Choroid plexus epithelial cell (primary cell): ENCODE measurements at regions not wholly inside any gene's neighbourhood (a gene's known extent, or its start where the extent isn't known, plus 50 kb on each side); places are given as distances from the start of the nearest gene placed in this dataset.

Experiments used
- DNase-seq: peaks from one replicate; pipeline ENCODE4 v3.0.0-alpha.2; 2010; ENCODE audit warnings: low read depth
- H3K4me3 ChIP-seq: 2 replicates; pipeline ENCODE4 v1.5.1; 2011; ENCODE audit warnings: low read depth, mild to moderate bottlenecking, control low read depth, low read length, moderate library complexity
- TF ChIP-seq, protein P1 (sequence below): conservative IDR thresholded peaks from 2 replicates; pipeline ENCODE4 v1.5.1; 2011; ENCODE audit warnings: low read depth, mild to moderate bottlenecking, control low read depth, inconsistent platforms, low read length, moderate library complexity

DNA sequence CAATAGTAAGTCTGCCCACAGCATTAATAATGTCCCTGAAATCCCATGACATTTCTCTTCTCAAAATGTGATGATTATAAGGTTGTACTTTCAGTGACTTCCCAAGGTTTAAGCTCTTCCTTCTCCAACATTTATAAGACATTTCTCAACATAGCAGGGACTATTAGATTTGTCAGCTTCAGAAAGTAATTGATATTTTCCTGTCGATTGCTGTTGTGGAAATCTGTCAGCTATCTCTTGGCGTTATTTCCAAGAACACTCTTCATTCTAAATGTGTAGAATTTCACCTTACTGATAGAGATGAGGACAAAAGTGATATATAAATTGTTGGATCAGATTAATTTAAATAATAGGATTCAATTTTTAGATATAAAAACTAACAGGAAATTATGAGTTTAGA lies 149.7 kb upstream of the IMPG1 start:
- no peak for DNase-seq
- TF ChIP-seq, protein P1, sequence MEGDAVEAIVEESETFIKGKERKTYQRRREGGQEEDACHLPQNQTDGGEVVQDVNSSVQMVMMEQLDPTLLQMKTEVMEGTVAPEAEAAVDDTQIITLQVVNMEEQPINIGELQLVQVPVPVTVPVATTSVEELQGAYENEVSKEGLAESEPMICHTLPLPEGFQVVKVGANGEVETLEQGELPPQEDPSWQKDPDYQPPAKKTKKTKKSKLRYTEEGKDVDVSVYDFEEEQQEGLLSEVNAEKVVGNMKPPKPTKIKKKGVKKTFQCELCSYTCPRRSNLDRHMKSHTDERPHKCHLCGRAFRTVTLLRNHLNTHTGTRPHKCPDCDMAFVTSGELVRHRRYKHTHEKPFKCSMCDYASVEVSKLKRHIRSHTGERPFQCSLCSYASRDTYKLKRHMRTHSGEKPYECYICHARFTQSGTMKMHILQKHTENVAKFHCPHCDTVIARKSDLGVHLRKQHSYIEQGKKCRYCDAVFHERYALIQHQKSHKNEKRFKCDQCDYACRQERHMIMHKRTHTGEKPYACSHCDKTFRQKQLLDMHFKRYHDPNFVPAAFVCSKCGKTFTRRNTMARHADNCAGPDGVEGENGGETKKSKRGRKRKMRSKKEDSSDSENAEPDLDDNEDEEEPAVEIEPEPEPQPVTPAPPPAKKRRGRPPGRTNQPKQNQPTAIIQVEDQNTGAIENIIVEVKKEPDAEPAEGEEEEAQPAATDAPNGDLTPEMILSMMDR = no peak
- H3K4me3 ChIP-seq = no peak overlapping the region

DNA sequence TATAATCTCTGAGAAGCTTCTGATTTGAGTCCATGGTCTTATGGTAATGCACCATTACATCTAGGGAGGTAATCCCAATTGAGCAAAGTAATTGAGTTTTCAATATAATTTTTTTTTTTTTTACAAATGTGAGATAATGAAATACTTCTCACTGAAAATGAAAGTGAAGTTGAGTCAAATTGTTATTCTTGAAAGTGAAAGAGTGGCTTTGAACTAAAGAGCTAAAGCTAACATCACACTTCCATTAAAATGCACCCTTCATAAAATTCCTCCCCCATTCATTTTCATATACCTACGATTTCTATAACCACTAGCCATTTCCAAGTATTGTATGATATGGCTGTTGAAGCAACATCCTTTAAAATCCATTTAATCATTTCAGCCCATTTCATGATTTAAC lies 149.1 kb upstream of the IMPG1 start:
- DNase-seq = no peak
- TF ChIP-seq, protein P1 = no peak
- H3K4me3 ChIP-seq = no peak overlapping the region

DNA sequence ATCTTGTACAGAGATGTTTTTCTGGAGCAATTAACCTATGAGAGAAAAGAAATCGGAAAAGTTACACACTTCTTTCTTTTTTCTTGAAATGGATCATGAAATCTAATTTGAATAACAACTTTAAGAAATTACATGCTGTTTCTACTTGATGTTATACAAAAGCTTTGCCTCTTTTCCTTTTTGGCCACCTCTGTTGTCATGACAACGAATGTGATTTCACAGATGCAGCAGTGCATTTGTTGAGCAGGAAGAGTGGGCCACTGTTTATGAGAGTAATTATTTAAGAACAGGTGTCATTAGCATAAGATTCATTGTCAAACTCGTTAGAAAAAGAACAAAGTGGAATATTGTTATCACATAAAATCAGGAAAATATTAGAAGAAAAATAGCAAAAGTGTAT lies 148.3 kb upstream of the IMPG1 start:
- no peak overlapping the region for H3K4me3 ChIP-seq
- no peak for DNase-seq
- TF ChIP-seq, protein P1 = no peak

DNA sequence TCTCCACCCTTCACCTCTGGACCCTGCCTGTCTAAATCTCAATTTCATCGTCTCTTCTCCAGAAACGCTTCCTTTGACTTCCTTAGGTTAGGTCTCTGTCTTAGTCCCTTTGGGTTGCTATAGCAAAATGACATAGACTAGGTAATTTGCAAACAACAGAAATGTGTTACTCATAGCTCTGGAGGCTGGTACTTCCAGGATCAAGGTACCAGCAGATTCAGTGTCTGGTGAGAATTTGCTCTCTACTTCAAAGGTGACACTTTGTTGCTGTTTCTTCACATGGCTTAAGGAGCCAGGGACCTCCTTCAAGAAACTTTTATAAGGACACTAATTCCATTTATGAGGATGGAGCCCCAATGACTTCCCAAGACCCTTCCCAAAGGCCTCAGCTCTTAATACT lies 145.1 kb upstream of the IMPG1 start:
- TF ChIP-seq, protein P1 = no peak
- DNase-seq = no peak
- no peak overlapping the region for H3K4me3 ChIP-seq

DNA sequence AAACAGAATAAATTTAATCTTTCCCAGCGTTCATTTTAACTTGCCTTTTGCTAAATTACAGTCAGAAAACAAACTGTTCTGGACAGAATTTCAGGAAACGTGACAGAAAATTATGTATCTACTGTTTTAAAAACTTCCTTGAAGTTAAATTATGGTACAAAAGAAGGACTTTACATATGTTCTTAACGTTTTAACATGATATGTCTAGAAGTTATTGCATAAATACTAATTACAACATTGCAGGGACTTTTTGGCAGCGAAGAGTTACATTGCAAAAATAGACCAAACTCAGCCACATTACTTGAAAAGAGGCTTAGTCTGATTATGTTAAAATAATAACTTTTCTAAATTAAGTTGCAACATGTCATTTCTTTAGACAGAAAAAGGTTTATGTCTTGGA lies 142.1 kb upstream of the IMPG1 start:
- TF ChIP-seq, protein P1 = no peak
- DNase-seq = no peak
- H3K4me3 ChIP-seq = no peak overlapping the region

DNA sequence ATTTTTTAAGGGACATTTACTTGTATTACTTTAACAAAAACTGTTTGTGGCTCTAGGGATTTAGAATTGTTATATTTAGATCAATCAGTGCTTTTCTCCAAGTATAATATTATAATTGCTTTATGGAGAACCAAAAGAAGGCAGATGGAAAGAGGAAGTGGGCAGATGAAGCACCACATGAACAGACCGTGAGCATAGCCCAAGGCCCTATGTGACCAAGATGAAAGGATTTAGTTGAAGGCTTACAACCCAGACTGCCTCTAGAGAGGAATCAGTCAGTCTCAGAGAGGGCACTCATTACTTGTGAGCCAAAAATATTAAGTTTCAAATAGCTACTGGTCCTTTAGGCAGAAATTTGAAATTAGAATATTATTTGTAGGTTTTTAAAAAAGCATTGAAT lies 102.3 kb upstream of the IMPG1 start:
- TF ChIP-seq, protein P1 = no peak
- DNase-seq = no peak
- no peak overlapping the region for H3K4me3 ChIP-seq

DNA sequence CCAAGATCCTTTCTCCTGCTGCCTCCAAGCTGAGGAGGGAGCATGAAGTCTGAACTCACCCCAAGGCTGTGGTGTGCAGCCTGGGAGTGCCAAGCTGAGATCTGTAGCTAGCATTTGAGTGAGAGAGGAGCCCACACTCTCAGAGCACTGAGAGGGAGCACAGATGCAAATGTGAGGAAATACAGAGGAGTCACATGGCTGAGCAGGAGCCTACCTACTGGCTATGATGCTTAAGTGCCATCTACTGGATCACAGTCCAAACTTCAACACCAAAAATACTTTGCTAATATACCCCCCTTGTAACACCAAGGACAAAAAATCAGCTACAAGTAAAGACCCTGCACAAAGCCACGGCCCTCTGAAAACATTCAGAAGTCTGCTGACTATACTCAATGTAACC lies 94.4 kb upstream of the IMPG1 start:
- TF ChIP-seq, protein P1 = no peak
- DNase-seq = no peak
- H3K4me3 ChIP-seq = no peak overlapping the region
